GM18511 (cell line): ENCODE measurements at regions not wholly inside any gene's neighbourhood (a gene's known extent, or its start where the extent isn't known, plus 50 kb on each side); places are given as distances from the start of the nearest gene placed in this dataset.

Source experiments
- ATAC-seq: cut with Tn5 transposase; IDR thresholded peaks from one replicate; pipeline ENCODE4 v1.9.1; 2021; ENCODE audit warnings: mild to moderate bottlenecking, moderate library complexity; ENCODE audit not compliant: unreplicated experiment

DNA sequence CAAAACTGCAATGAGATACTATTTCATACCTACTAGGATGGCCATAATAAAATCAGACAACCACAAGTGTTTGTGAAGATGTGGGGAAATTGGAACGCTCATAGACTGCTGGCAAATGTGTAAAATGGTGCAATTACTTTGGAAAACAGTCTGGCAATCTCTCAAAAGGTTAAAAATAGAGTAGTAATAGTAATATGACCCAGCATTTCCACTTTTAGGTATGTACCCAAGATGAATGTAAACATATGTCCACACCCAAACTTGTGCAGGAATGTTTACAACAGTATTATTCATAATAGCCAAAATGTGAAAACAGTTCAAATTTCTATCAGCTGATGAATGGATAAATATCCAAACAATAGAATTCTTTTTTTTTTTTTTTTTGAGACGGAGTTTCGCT lies 731.6 kb upstream of the ANKRD30A start:
- ATAC-seq, result no peak

DNA sequence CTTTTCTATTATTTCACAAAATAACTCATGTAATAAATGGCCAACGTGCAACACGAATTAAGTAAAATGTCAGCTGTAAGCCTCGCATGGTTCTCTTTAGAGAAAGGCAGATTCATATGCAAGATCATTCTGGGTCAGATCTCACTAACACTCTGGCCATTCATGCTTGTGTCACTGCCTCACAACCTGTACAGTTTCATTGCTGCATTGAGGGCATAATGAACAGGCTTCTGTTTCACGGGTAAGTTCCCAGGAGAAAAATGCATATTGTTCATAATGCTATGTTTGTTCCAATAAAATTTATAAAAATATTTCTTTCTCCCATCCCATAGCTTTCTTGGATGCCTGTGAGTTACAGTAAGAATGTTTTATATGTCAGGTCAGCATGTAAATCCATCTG lies 734.0 kb upstream of the ANKRD30A start:
- no peak for ATAC-seq

DNA sequence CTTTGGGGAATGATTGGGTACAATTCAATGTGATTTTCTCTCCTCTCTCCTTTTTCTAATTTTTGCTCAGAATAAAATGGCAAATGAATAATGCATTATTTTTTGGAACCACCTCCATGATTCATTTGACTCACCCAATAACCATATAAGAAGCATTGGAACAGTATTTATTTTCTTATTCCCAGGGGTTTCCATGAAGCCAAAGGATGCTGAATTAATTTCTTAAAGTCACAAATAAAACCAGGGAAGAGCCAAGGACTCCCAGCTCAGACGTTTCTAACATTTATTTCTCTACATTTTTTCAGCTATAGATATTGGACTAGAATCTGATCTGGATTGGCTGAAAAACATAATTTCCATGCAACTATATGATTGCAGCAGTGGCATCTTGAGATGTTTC lies 735.2 kb upstream of the ANKRD30A start:
- no peak for ATAC-seq

DNA sequence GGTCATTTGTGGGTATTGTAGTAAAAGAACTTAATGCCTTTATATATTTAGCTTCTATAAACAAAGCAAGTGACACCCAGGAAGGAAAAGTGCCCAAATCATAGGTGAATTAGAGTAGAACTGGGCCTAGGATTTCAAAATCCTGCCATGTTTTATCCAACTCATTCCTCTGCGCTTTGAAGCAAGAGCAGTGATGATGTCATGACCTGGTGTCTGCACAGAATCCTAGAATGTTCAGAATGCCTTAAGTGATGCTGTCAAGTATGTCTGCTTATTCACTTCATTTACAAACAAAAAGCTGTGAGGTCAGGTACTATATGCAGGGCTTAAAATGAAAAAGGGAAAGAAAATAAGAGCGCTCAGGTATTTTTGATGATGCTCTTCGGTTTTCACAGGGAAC lies 737.2 kb upstream of the ANKRD30A start:
- ATAC-seq, result no peak

DNA sequence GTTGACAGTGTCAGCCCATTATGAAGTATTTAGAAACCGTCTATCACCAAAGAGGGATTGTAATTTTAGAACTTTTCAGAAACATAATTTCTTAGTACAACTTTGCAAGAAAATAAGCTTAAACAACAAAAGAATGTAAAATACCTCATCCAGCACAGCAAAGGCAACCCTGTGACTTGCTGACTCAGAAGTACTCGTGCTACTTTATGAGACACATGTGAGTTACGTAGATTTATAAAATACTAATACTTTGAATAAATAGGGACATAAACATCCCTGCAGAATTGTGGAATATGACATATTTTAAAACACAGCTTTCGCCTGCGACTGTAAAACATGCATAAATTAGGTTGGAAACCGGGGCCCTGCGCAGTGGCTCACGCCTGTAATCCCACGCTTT lies 739.7 kb upstream of the ANKRD30A start:
- ATAC-seq, result no peak

DNA sequence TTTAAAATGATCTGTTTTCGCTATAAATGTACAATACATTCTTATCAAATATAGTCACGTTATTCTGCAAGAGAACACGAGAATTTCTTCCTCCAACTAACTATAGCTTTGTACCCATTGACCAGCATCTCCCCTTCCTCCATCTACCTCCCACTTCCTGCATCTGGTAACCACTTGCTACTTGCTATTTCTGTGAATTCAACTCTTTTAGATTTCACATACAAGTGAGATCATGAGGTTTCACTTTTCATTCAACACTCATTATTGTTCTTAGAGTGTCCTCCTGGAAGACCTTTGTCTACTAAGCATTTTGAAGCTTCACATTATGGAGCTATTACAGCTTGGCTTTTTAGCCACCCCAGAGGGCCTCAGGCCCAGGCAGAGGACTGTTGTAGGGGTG lies 741.3 kb upstream of the FZD8 start:
- no peak for ATAC-seq

DNA sequence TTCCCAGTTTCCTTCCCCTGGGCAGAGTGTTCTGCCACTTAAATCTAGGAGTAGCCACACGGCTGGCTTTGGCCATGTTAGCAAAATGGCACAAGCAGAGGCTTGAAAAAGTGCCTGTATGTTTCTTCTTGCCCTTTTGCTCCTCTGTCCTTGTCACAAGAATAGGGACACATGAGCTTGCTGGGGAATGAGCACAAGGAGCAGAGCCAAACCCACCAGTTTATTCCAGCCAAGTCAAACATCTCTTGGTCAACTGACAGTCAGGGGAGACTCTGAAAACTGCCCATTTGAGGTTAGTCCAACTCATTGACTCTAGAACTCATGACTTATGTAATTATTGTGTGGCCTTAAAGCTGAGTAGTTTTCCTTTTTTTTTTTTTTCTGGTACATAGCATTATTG lies 739.7 kb upstream of the FZD8 start:
- ATAC-seq, result no peak

DNA sequence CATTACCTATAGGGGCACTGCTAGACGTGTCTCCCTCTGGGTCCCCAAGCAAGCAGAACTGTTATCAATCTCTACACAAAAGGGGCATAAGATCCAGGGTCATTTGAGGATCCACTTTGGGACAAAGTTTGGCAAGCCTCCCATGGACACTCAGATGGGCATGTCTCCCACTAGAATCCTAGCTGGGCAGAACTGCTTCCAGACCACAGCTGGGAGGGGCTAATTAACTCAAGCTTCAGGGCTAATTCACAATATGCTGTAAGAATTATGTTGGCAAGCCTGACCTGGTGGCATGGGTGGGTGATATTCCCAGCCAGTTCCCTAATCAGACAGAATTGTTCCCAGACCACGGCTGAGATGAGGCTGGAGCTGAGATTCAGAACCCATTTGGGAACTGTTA lies 738.4 kb upstream of the FZD8 start:
- ATAC-seq, result no peak

DNA sequence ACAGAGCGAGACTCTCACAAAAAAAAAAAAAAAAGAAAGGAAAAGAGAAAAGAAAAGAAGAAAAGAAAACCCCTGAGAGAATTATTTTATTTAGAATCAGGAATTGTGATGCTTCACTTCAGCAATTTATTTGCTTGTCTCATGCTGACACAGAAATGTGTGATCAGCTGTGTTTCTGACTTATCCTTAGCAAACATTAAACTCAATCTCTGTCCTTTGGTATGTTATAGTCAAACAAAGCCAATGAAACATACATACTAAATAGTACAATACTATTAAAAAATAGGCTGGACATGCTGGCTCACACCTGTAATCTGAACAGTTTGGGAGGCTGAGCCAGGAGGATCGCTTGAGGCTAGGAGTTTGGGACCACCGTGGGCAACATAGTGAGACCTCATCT lies 733.0 kb upstream of the FZD8 start:
- ATAC-seq, result no peak

DNA sequence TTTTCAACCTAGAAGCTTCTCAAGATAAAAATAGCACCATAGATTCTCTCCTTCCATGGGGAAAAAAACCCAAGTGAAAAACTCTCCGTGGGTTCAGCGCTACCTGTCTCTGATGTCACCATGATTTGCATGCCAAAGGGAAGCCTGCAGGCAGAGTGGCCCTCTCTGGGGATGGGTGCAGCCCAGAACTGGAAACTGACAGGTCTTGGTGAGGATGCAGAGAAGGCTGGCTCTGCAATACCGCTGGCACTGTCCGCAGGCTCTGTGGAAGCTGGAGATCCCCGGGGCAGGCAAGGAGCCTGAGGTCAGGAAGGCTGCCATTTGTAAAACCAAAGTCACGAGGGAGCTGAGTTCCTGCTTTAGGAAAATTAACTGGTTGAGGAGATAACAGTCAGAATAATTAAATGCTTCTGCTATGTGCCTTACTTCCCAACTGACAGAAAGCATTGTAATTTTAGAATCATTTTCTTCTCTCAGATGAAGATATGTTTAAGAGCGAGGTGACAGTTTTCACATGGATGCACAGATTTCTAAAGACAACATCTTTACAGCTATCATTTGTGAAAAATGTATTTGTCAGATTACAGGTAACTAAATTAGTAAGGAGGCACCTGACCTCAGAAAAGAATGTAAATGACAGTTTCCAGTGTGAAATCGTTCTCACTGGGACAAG lies 731.5 kb upstream of the FZD8 start:
- no peak for ATAC-seq

DNA sequence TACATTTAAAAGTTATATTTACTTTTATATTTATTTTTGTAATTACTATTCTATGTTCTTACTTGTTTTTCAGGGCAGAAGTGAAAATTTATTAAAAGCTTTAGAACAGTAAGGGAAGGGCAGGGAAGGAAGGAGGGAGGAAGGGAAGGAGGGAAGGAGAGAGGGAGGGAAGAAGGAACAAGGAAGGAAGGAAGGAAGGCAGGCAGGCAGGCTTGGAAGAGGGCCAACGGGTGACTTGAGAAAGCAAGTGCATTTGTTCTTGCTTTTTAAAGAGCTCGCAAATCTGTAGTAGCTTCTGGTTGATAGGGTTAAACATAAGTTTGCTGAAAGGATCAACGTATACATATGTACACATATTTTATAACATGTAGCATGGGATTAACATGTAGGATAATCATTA lies 725.3 kb upstream of the FZD8 start:
- no peak for ATAC-seq

DNA sequence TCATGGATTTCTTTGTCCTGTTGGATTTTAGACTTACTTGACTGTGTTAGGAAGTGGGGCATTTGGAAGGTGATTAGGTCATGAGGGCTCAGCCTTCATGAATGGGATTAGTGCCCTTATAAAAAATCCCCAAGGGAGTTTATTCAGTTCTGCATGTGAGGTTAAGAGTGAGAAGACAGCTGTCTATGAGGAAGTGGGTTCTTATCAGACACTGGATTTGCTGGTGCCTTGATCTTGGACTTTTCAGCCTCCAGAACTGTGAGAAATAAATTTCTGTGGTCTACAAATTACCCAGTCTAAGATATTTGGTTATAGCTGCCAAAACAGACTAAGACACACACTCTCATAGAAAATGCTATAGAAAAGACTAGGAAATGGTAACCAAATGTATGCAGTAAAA lies 724.7 kb upstream of the FZD8 start:
- no peak for ATAC-seq

DNA sequence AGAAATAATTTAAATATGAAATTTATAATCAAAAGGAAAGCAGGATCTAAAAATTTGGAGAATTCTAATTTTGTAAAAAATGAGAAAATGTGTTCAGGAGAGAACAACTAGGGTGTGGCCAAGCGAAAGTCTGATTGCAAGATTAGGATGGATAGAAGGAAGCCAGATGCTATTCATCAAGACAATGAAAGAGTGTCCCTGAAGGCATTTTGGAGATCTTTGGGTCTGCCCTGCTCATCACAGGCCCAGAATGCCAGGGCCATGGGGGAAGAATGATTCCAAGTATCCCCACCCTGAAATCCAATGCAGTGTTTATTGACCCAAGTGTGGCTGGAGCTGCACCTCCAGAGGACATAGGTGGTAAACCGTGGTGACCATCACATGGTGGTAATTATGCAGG lies 724.0 kb upstream of the FZD8 start:
- ATAC-seq, result no peak

DNA sequence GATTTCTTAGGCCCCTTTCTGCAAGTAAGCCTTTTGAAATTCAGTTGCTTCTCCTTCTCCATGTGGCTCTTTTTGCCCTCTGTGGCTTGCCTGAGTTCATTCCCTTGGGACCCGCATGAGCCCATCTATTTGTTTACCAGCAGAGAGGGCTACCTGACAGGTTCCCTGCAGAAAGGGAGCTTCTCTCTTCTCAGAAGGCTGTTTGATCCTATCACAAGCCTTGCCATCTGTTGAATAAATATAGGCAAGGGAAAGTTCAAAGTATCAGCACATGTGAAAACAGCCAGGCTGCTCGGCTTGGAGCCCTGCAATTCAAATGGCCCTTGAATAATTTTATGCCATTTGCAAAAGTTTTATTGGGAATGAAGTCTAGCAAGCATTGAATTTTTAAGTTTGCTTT lies 720.2 kb upstream of the FZD8 start:
- ATAC-seq, result no peak

DNA sequence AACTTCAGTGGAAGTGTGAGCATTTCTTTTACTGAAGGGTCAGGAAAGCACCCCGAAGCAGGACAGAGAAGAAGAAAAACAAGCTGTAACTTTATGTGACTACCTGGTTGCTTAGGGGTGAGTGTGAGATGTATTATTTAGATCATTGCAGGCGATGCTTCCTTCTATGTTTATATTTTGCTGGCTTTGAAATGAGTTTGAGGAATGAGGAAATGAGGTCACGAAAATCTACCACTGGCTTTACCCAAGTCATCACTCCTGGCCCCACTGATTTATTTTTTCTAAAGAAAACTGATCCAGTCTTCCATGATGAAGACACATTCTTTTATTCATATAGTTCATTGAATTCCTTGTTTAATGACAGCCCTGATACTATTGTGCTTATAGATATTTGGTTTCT lies 716.6 kb upstream of the FZD8 start:
- ATAC-seq, result no peak

DNA sequence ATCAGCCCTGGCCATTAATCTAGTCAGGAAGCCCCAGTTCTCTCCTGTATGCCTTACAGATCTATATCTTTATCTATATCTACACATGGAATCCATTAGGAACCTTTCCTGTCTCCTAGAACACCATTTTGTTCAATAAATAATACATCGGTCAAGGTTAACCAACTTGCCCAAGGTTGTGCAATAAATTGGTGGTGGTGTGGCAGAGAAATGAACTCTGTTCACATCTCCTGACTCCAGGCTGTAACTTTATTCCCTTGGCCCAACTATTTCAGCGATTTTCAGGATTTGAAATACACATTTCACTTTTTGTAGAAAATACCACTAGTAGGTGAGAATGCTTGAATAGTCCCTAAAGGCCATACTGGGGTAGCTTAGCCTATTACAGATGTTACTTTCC lies 712.5 kb upstream of the FZD8 start:
- no peak for ATAC-seq

DNA sequence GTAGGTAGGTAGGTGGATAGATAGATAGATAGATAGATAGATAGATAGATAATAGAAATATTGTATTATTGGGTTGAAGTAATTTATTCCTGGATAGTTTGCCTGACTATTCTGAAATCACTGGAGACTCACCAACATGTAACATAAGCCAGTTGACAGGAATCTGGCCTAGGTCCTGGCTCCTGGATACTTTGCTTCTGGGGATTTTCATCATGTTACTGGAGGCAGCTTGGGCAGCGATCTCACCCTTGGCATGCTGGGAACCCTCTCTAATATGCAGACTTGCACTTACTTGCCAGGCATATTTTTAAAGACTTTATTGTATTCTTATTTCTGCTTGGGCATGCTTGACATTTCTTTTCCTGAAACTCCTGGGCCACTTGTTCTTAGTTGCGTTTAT lies 709.1 kb upstream of the FZD8 start:
- no peak for ATAC-seq

DNA sequence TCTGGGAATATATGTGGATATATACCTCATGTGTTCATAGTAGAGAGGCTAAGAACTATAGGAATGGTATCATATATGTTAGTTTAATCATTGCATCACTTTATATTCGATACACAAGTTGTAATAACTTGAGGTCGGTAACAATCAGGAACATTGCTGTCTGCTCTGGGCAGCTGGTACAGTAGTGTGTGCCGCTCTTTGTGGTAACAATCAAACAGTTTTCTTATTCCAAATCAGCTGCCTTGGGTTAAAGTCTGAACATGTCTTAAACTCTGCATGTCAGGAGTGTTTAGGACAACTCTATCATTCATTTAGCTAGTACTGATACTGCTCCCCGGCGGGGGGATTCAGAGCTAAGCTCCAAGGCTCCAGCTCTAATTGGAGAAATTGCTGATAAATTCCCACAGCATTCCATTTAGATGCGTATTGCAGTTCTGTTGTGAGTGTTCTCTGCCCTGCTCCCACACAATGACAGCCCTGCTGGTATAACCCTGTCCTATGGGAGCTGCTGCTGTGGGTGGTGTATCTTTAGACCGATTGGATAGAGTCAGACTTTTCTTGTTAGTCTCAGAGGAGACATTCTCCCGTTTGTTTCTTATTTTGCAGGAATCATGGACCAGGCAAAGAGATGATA lies 707.5 kb upstream of the FZD8 start:
- ATAC-seq, result no peak

DNA sequence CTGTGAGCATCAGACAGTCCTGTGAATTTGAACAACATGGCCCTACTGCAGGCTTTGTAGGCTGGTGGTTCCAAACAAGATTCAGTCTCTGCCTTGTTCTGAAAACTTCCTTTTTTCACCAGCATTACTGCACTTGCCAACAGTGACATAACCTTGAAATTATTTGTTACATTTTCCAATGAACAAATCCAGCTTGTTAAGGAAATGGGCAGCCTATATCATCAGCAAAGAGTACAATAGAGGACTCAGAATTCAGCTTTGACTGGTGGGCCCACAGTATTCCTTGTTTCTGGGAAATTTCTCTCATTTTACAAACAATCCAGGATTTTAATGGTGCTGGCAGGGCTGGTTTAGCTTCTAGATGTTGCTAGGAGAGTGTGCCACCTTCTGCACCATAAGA lies 703.7 kb upstream of the FZD8 start:
- no peak for ATAC-seq

DNA sequence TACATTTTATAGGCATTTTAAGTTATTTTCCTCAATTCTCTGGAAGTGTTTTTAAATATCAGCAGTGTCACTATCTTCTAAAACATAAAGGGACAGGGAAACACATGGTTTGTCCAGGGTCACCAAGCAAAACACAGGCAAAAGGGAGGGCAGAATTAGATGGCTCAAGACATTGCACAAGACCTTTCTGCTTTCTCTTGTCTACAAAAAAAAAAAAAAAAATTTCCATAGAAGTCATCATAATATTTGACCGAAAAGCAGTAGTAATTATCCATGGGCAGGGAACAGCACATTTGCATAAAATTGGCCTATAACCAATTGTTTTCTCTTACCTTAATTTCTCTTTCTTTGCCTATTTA lies 703.1 kb upstream of the FZD8 start:
- no peak for ATAC-seq

DNA sequence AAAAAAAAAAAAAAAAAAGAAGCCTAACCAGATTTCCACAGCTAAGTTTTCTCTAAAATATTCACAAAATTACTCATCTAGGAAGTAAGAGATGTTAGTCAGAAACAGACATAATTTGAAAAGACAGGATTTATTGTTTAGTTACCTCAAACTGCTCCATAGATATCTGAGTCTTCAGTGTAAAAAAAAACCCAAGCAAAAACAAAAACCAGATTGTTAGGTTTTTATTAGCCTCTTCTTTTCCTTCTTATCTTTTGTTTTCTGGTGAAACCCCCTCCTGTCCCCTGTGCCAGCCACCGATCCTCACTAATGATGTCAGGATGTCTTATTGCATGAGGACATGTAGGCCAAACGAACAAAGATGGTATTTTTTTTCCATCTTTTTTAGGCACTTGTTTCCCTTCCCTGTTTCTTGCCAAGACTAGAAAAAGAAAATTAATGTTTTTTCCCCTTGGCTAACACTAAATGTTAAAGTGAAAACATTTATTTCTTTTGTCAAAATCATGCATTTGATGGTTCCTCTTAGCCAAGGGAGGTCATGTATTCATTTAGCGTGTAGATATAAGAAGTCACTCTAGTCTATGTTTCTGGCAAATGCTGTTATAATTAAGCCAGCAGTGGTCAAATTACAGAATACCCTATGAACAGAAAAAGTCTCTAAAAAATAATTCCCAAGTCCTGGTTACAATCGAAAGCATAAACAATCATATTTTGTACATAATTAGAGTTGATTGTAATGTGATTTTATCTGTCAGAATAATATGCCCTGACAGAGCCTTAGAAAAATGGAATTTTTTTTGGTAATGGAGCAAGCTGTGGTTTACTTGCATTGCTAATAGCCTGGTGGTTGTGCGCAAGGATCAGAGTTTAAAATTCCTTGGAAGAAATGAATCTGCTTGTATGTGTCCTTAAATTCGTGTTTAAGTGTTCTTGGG lies 702.4 kb upstream of the FZD8 start:
- ATAC-seq, result no peak

DNA sequence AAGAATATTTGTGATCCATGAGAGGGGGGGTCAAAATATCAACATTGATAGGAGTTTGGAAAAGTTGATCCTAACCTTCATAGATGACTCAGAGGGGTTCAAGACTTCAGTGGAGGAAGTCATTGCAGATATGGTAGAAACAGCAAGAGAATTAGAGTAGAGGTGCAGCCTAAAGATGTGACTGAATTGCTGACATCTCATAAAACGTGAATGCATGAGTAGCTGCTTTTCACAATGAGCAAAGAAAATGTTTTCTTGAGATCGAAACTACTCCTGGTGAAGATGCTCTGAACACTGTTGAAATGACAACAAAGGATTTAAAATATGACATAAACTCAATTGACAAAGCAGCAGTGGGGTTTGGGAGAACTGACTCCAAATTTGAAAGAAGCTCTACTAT lies 700.7 kb upstream of the FZD8 start:
- ATAC-seq, result no peak
